ENCODE measurements at regions not wholly inside any gene's neighbourhood (a gene's known extent, or its start where the extent isn't known, plus 50 kb on each side); places are given as distances from the start of the nearest gene placed in this dataset.

GRCh38 chr6:14415452-14415851 is 297.9 kb downstream of the CD83 start:
- ChIA-PET CTCF (no interaction called here), POLR2A (no interaction called here)
- Histone ChIP-seq H3F3A (replicated peaks; ENCODE audit: insufficient read depth) (no peaks in the 10 kb centered on the region), H2AFZ (ENCODE audit: low read depth) (no peak overlapping the region), H3K4me2 (no peak overlapping the region), H3K9me3 (no peaks in the 10 kb centered on the region), H4K20me1 (ENCODE audit: insufficient read depth) (no peaks in the 10 kb centered on the region), H3K79me2 (ENCODE audit: insufficient read depth) (no peaks in the 10 kb centered on the region), H3K9me2 (no peaks in the 10 kb centered on the region), H3K4me3 (ENCODE audit: low read depth in 2 of 2, low read length in 1 of 2) (no peak overlapping the region), H3K36me3 (replicated peaks in 1 of 2; ENCODE audit: control insufficient read depth in 1 of 2, insufficient read depth in 2 of 2, low read length in 1 of 2) (no peaks in the 10 kb centered on the region), H3K27me3 (ENCODE audit: insufficient read depth) (no peaks in the 10 kb centered on the region), H3K4me1 (ENCODE audit: control insufficient read depth in 1 of 2, insufficient read depth in 2 of 2, low read depth in 1 of 2, low read length in 1 of 2) (no peaks in the 10 kb centered on the region), H3K27ac (ENCODE audit: low read depth in 2 of 2, low read length in 1 of 2) (no peak overlapping the region), H3K9ac (no peak overlapping the region)
- no peak for DNase-seq
- no peak for TF ChIP-seq GABPA (IDR thresholded peaks at IDR 0.05; ENCODE audit: low read depth)
- TF ChIP-seq YY1 (IDR thresholded peaks at IDR 0.05; ENCODE audit: low read depth), result no peak
- TF ChIP-seq JUND (IDR thresholded peaks at IDR 0.05), result no peak
- no peak for TF ChIP-seq PBX3 (IDR thresholded peaks at IDR 0.05)
- no peak for TF ChIP-seq MXI1 (IDR thresholded peaks at IDR 0.05; ENCODE audit: low read depth, low read length)
- no peak for TF ChIP-seq USF2 (IDR thresholded peaks at IDR 0.05; ENCODE audit: borderline replicate concordance, low read depth, low read length)
- no peak for TF ChIP-seq EP300 (IDR thresholded peaks at IDR 0.05; ENCODE audit: borderline replicate concordance in 1 of 2, low read depth in 1 of 2, low read length in 1 of 2)
- TF ChIP-seq CTCF (IDR thresholded peaks at IDR 0.05), result no peak
- TF ChIP-seq TCF12 (IDR thresholded peaks at IDR 0.05), result no peak
- no peak for TF ChIP-seq REST (IDR thresholded peaks at IDR 0.05; ENCODE audit: low read depth, low read length)
- no peak for TF ChIP-seq TAF1 (IDR thresholded peaks at IDR 0.05; ENCODE audit: borderline replicate concordance, low read depth, low read length)
- TF ChIP-seq FOXM1 (IDR thresholded peaks at IDR 0.05; ENCODE audit: low read depth), result no peak
- no peak for TF ChIP-seq MAX (IDR thresholded peaks at IDR 0.05; ENCODE audit: low read depth)
- no peak for TF ChIP-seq EZH2phosphoT487 (IDR thresholded peaks at IDR 0.05; ENCODE audit: borderline replicate concordance, low read depth)
- TF ChIP-seq ZBTB33 (IDR thresholded peaks at IDR 0.05; ENCODE audit: borderline replicate concordance, low read depth), result no peak
- 32% methylated on average over 3 of the region's 3 CpGs for WGBS (ENCODE audit: low lambda C conversion rate)

Measured in SK-N-SH (cell line).